HepG2 (cell line): ENCODE measurements at regions not wholly inside any gene's neighbourhood (a gene's known extent, or its start where the extent isn't known, plus 50 kb on each side); places are given as distances from the start of the nearest gene placed in this dataset.

Experiments used
- BCL3 ChIP-seq: sonication (generic); formaldehyde crosslinking; IDR thresholded peaks from 2 replicates; pipeline ENCODE4 v1.5.1; 2020; ENCODE audit warnings: mild to moderate bottlenecking, missing genetic modification reagents, moderate library complexity
- CHD2 ChIP-seq: IDR thresholded peaks from 2 replicates; pipeline ENCODE4 v1.6.1; 2011; ENCODE audit warnings: low read depth, low read length, improper control_type of control experiment
- FOXC1 ChIP-seq: sonication (generic); formaldehyde crosslinking; IDR thresholded peaks from 2 replicates; pipeline ENCODE4 v1.8.0; 2022; ENCODE audit warnings: mild to moderate bottlenecking, missing genetic modification reagents, borderline replicate concordance
- HNF4G ChIP-seq, 2 experiments: sonication (generic) in 1 of 2; formaldehyde crosslinking in 1 of 2; IDR thresholded peaks; 2 replicates each; pipeline versions ENCODE4 v1.4.0 to v1.6.1; 2011 to 2020; ENCODE audit warnings: borderline replicate concordance in 2 of 2, low read depth in 2 of 2, mild to moderate bottlenecking in 2 of 2, low read length in 1 of 2, missing genetic modification reagents in 1 of 2, moderate library complexity in 1 of 2
- HOXA9 ChIP-seq: sonication (generic); formaldehyde crosslinking; IDR thresholded peaks from 2 replicates; pipeline ENCODE4 v1.8.1; 2022; ENCODE audit warnings: missing genetic modification reagents, mild to moderate bottlenecking, moderate library complexity, borderline replicate concordance
- JARID2 ChIP-seq: sonication (generic); formaldehyde crosslinking; IDR thresholded peaks from 2 replicates; pipeline ENCODE4 v1.8.1; 2023; ENCODE audit warnings: missing genetic modification reagents, inconsistent platforms; ENCODE audit not compliant: insufficient replicate concordance
- KAT7 ChIP-seq: IDR thresholded peaks from 2 replicates; pipeline ENCODE4 v1.6.1; 2018; ENCODE audit warnings: borderline replicate concordance, missing compliant biosample characterization
- MAZ ChIP-seq, 2 experiments: sonication (generic) in 1 of 2; formaldehyde crosslinking in 1 of 2; IDR thresholded peaks; 2 replicates each; pipeline versions ENCODE4 v1.5.0 to v1.6.1; 2012 to 2020; ENCODE audit warnings: low read depth in 2 of 2, mild to moderate bottlenecking in 2 of 2, borderline replicate concordance in 1 of 2, improper control_type of control experiment in 1 of 2, low read length in 1 of 2, missing genetic modification reagents in 1 of 2, moderate library complexity in 1 of 2
- PHB2 ChIP-seq: fragments of 450-650 bp; IDR thresholded peaks from 2 replicates; pipeline ENCODE4 v1.6.1; 2018; ENCODE audit not compliant: partially characterized antibody
- PRDM10 ChIP-seq: sonication (generic); formaldehyde crosslinking; IDR thresholded peaks from 2 replicates; pipeline ENCODE4 v1.4.0; 2020; ENCODE audit warnings: low read depth, missing genetic modification reagents
- RAD51 ChIP-seq: fragments of 450-650 bp; IDR thresholded peaks from 2 replicates; pipeline ENCODE4 v1.6.1; 2016; ENCODE audit warnings: borderline replicate concordance
- SIN3B ChIP-seq: fragments of 150-350 bp; IDR thresholded peaks from 2 replicates; pipeline ENCODE4 v1.6.1; 2014; ENCODE audit warnings: low read length
- SKI ChIP-seq: fragments of 450-650 bp; IDR thresholded peaks from one replicate; pipeline ENCODE4 v1.6.1; 2018; ENCODE audit warnings: mild to moderate bottlenecking; ENCODE audit not compliant: partially characterized antibody
- XRCC5 ChIP-seq: fragments of 200-400 bp; formaldehyde crosslinking; optimal IDR thresholded peaks from 2 replicates; pipeline ENCODE3; 2017; ENCODE audit warnings: mild to moderate bottlenecking, low read length
- ZHX1 ChIP-seq: sonication (generic); formaldehyde crosslinking; IDR thresholded peaks from 2 replicates; pipeline ENCODE4 v1.8.1; 2022; ENCODE audit warnings: low read depth, mild to moderate bottlenecking, missing genetic modification reagents
- ZMAT3 ChIP-seq: sonication (generic); formaldehyde crosslinking; conservative IDR thresholded peaks from 2 replicates; pipeline ENCODE4 v1.7.0; 2021; ENCODE audit warnings: missing genetic modification reagents
- ZNF343 ChIP-seq: sonication (generic); formaldehyde crosslinking; IDR thresholded peaks from 2 replicates; pipeline ENCODE4 v1.4.0; 2020; ENCODE audit warnings: mild to moderate bottlenecking, missing genetic modification reagents
- ZNF784 ChIP-seq: sonication (generic); formaldehyde crosslinking; IDR thresholded peaks from 2 replicates; pipeline ENCODE4 v1.5.1; 2020; ENCODE audit warnings: missing genetic modification reagents, mild to moderate bottlenecking, borderline replicate concordance
- TF ChIP-seq, protein P1 (sequence below): sonication (generic); formaldehyde crosslinking; IDR thresholded peaks from 2 replicates; pipeline ENCODE4 v1.8.1; 2023; ENCODE audit warnings: missing genetic modification reagents, mild to moderate bottlenecking, borderline replicate concordance

DNA sequence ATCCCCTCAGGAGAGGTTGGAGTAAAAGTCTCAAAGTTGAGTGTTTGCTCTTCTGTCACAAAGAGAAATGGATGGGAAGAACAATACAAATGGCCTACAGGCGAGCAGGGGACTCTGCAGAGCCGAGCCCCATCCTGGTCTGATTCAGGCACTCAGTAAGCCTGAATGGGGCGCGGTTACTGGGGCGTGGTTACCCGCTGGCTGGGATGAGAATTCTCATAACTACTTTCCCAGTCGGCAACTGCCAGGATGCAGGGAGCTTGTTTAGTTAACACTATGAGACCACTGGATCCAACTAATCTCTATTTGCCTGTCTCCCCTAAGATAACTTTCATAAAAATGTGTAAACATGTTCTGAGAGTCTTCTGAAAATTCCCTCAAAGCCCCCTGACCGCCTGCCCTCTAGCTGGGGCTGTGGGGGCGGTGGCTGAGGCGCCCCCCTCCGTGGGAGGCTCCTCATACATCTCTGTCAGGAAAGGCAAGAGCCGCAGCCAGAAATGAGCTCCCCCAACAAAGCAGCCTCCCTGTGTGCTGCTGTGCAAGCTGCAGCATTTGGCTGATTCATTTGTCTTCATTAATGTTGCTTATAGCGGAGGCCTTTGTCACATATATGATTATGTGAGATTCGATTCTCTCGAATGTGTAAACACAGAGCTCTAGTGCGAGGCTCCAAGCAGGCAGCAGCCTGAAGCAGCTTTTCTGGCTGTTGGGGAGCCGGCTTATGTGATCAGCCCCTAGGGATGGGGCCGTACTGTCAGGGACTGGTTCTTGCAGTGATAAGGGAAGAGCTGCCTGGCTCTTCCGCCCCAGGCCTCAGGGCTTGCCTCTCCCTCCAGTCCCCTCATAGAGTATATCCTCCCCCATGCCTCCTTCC lies 126.1 kb upstream of the ARHGAP5 start (continued):
- TF ChIP-seq HNF4G (IDR thresholded peaks at IDR 0.05; ENCODE audit: borderline replicate concordance, low read depth, low read length) (no peak), HNF4G (CRISPR knock-in tag; IDR thresholded peaks at IDR 0.05; ENCODE audit: borderline replicate concordance, low read depth) (no peak), XRCC5 (peak; percentile 26), BCL3 (no peak), ZHX1 (CRISPR knock-in tag) (no peak), PHB2 (no peak), FOXC1 (CRISPR knock-in tag) (no peak), KAT7 (CRISPR knock-in tag) (no peak), JARID2 (CRISPR knock-in tag) (no peak), SIN3B (no peak), ZNF784 (no peak), MAZ (IDR thresholded peaks at IDR 0.05; ENCODE audit: borderline replicate concordance, low read depth, low read length) (no peak), MAZ (CRISPR knock-in tag; IDR thresholded peaks at IDR 0.05; ENCODE audit: low read depth) (no peak), HOXA9 (no peak), ZNF343 (CRISPR knock-in tag) (no peak), SKI (no peak), PRDM10 (CRISPR knock-in tag) (no peak), RAD51 (no peak), CHD2 (no peak), ZMAT3 (no peak)
- TF ChIP-seq, protein P1, sequence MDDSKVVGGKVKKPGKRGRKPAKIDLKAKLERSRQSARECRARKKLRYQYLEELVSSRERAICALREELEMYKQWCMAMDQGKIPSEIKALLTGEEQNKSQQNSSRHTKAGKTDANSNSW: no peak
